ENCODE measurements at regions not wholly inside any gene's neighbourhood (a gene's known extent, or its start where the extent isn't known, plus 50 kb on each side); places are given as distances from the start of the nearest gene placed in this dataset.

DNA sequence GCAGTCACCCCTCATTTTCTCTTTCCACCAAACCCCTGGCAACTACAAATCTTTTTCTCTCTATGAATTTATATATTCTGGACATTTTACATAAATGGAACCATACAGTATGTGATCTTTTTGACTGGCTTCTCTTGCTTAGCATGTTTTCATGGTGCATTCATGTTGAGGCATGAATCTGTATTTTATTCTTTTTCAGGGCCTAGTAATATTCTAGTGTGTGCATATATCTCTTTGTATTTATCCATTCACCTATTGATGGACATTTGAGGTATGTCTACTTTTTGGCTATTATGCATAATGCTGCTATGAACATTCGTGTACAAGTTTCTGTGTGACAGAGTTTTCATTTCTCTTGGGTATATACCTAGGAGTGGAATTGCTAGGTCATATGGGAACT lies 78.2 kb downstream of the HACD1 start:
- TF ChIP-seq, protein P1, sequence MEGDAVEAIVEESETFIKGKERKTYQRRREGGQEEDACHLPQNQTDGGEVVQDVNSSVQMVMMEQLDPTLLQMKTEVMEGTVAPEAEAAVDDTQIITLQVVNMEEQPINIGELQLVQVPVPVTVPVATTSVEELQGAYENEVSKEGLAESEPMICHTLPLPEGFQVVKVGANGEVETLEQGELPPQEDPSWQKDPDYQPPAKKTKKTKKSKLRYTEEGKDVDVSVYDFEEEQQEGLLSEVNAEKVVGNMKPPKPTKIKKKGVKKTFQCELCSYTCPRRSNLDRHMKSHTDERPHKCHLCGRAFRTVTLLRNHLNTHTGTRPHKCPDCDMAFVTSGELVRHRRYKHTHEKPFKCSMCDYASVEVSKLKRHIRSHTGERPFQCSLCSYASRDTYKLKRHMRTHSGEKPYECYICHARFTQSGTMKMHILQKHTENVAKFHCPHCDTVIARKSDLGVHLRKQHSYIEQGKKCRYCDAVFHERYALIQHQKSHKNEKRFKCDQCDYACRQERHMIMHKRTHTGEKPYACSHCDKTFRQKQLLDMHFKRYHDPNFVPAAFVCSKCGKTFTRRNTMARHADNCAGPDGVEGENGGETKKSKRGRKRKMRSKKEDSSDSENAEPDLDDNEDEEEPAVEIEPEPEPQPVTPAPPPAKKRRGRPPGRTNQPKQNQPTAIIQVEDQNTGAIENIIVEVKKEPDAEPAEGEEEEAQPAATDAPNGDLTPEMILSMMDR (IDR thresholded peaks at IDR 0.05; ENCODE audit: low read depth, low read length): no peak
- no peak for TF ChIP-seq EZH2phosphoT487 (IDR thresholded peaks at IDR 0.05; ENCODE audit: low read depth)

Data from OCI-LY3 (cell line).